Lower leg skin (tissue), 3 donors: ENCODE measurements at regions not wholly inside any gene's neighbourhood (a gene's known extent, or its start where the extent isn't known, plus 50 kb on each side); places are given as distances from the start of the nearest gene placed in this dataset.

ENCODE experiments used
- CTCF ChIP-seq, 3 donors: fragments of 450-650 bp; IDR thresholded peaks; one replicate each; pipeline ENCODE4 v1.5.1; 2016; ENCODE audit warnings: antibody characterized with exemption in 3 of 3, mild to moderate bottlenecking in 3 of 3, moderate library complexity in 2 of 3
- POLR2A ChIP-seq, 2 donors: fragments of 450-650 bp; IDR thresholded peaks; one replicate each; pipeline ENCODE4 v1.6.1; 2016 to 2017; ENCODE audit warnings: antibody characterized with exemption in 2 of 2, mild to moderate bottlenecking in 1 of 2, moderate library complexity in 1 of 2

GRCh38 chr6:134816300-134816699 lies 133.6 kb downstream of the ALDH8A1 start:
- no peak for TF ChIP-seq POLR2A (IDR thresholded peaks at IDR 0.05)
- TF ChIP-seq CTCF (IDR thresholded peaks at IDR 0.05): no peak
